Epithelial cell of esophagus (primary cell): ENCODE measurements at regions not wholly inside any gene's neighbourhood (a gene's known extent, or its start where the extent isn't known, plus 50 kb on each side); places are given as distances from the start of the nearest gene placed in this dataset.
"Not testable (repeated sequence)": the region's sequence is repeated elsewhere in the genome, so short reads cannot be mapped to it uniquely, and the experiment has no call there.

Experiments
- DNase-seq: peaks from one replicate; pipeline ENCODE4 v3.0.0; 2010; ENCODE audit warnings: low read depth
- H3K4me3 ChIP-seq: 2 replicates; pipeline ENCODE4 v1.5.1; 2011; ENCODE audit warnings: mild to moderate bottlenecking, low read length, control low read depth
- TF ChIP-seq, protein P1 (sequence below): IDR thresholded peaks from 2 replicates; pipeline ENCODE4 v1.5.1; 2011; ENCODE audit warnings: low read depth, mild to moderate bottlenecking, low read length, control low read depth, inconsistent platforms; ENCODE audit not compliant: insufficient read depth; ENCODE audit errors: missing control alignments

DNA sequence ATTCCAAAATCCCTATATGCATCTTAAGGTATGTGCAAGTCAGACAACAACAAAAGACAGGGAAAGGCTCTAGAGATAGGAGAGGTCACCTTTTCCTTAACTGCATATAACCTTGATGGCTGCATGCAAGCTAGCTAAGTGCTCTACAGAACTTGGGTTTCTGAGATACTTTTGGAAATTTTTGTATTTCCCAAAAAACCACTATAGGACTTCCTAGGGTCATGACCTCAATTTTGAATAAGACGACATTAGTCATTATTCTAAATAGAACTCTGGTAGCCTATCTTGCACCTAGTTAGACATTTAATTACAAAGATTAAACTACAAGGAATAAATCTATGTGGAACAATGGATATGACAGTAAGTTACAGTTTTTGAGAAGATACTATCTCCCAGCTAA, 309.3 kb downstream of the BCAT1 start:
- DNase-seq = no peak
- no peak overlapping the region for H3K4me3 ChIP-seq
- TF ChIP-seq, protein P1, sequence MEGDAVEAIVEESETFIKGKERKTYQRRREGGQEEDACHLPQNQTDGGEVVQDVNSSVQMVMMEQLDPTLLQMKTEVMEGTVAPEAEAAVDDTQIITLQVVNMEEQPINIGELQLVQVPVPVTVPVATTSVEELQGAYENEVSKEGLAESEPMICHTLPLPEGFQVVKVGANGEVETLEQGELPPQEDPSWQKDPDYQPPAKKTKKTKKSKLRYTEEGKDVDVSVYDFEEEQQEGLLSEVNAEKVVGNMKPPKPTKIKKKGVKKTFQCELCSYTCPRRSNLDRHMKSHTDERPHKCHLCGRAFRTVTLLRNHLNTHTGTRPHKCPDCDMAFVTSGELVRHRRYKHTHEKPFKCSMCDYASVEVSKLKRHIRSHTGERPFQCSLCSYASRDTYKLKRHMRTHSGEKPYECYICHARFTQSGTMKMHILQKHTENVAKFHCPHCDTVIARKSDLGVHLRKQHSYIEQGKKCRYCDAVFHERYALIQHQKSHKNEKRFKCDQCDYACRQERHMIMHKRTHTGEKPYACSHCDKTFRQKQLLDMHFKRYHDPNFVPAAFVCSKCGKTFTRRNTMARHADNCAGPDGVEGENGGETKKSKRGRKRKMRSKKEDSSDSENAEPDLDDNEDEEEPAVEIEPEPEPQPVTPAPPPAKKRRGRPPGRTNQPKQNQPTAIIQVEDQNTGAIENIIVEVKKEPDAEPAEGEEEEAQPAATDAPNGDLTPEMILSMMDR = no peak

DNA sequence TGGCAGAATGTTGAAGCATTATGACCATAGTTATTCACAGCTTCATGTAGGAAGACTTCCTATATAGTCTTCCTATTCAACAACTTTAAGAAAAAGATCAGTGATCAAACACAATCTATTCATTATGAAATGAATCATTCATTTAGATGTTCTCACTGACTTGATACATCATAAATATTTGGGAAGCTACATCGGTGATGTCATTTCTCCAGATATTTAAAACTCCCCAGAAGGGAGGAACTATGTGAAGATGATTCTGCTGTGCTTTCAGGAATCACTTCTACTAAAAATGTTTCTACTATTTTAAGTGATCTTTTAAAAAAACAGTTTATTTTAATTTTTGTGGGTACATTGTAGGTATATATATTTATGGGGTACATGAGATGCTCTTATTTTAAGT, 316.4 kb downstream of the BCAT1 start:
- TF ChIP-seq, protein P1 = no peak
- no peak overlapping the region for H3K4me3 ChIP-seq
- DNase-seq = no peak

DNA sequence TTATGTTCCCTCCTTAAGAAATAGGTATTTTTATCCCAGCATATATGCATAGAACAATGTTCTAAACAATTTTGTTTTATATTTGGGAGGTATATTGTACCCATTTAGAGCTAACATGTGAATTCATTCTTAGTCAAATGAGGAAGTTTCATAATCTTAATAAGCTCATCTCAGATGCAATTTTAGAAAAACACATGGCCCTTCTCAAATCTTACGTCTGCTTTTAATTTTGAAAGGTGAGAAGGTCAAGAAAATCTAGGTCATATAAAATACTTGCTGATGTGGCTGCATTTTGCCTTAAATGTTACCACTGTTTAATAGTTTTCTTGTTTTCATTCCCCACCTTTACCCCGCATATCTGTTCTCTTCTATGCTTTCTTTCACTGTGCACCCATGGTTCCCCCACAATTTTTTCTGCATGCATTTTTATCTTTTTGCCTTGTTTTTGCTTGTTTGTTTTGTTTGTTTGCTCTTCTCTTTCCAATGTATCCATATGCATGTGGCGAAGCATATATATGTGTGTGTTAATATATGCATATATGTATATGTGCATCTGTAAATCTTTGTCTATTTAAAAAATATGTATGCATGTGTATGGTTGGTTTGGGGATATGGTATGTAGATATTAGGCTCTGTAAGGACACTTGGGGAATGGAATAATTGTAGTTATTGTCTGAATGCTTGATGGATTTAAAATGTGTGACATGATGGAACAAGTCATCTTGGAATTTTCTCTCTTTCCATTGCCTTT, 317.1 kb downstream of the BCAT1 start:
- no peak for DNase-seq
- TF ChIP-seq, protein P1 = no peak
- H3K4me3 ChIP-seq = no peak overlapping the region

DNA sequence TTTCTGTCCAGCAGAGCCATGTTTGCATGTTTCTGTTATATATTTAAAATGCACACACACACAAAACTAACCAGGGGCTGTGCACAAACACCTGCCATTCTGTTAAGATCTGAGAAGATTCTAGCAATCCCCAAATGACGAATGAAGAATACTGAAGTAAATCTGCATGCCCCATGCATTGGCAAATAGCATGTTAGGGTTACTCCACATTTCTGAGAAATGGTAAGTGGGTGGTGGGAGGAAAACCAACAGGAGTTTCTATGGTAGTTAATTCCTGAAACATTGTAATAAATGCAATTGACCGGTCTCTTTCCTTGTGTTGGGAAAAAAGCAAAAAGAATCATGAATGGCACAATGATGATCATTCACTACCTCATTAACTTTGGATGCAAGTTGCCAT, 318.0 kb downstream of the BCAT1 start:
- DNase-seq = no peak
- TF ChIP-seq, protein P1 = no peak
- H3K4me3 ChIP-seq = no peak overlapping the region

DNA sequence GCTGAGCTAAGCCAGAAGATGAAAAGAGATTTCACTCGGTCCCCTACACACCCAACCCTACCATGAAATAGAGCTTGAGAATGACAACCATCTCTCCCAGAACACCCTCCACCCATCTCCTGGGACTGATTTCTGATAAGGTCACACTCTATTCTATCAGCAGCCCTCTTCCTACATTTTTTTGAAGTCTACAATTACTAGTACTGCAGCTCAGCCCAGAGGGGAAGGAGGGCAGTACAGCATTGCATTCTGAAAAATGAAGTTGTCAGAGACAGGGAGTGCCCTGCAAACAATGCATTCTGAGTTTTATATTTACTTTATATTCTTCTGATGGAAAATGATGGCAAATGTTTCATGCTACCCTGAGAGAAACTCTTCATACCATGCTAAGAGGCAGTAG, 318.5 kb downstream of the BCAT1 start:
- TF ChIP-seq, protein P1 = peak; percentile 24
- DNase-seq = no peak
- H3K4me3 ChIP-seq = no peak overlapping the region

DNA sequence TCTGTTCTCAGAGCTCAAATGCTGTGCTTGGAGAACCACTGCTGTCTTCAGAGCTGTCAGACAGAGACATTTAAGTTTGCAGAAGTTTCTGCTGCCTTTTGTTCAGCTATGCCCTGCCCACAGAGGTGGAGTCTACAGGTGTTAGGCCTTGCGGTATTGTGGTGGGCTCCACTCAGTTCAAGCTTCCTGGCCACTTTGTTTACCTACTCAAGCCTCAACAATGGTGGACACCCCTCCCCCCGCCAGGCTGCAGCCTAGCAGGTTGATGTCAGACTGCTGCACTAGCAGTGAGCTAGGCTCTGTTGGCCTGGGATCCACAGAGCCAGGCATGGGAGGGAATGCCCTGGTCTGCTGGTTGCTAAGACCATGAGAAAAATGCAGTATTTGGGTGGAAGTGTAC, 323.8 kb downstream of the BCAT1 start:
- TF ChIP-seq, protein P1 = no peak
- no peak overlapping the region for H3K4me3 ChIP-seq
- no peak for DNase-seq

DNA sequence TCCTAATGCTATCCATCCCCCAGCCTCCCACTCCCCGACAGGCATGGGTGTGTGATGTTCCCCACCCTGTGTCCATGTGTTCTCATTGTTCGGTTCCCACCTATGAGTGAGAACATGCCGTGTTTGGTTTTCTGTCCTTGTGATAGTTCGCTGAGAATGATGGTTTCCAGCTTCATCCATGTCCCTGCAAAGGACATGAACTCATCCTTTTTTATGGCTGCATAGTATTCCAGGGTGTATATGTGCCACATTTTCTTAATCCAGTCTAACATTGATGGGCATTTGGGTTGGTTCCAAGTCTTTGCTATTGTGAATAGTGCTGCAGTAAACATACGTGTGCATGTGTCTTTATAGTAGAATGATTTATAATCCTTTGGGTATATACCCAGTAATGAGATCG, 328.9 kb downstream of the BCAT1 start:
- not testable (repeated sequence) for H3K4me3 ChIP-seq, DNase-seq
